Thoracic aorta (tissue), 2 donors: ENCODE measurements at regions not wholly inside any gene's neighbourhood (a gene's known extent, or its start where the extent isn't known, plus 50 kb on each side); places are given as distances from the start of the nearest gene placed in this dataset.

Experiments
- ATAC-seq: fragments of 150-250 bp; one replicate; pipeline ENCODE4 v1.8.0; 2017; ENCODE audit warnings: low read depth; ENCODE audit not compliant: insufficient number of reproducible peaks, low FRiP score
- DNase-seq: peaks from one replicate; pipeline ENCODE4 v3.0.0-alpha.2; 2020; ENCODE audit warnings: low spot score
- H3K27ac ChIP-seq, 2 donors: fragments of 200-600 bp; sonication (generic); 1 replicate in 1 of 2; 2 replicates in 1 of 2; pipeline ENCODE4 v1.5.1; 2016; ENCODE audit warnings: mild to moderate bottlenecking in 2 of 2, moderate library complexity in 2 of 2
- H3K27me3 ChIP-seq: fragments of 200-600 bp; sonication (generic); replicated peaks from 2 replicates; pipeline ENCODE4 v1.6.0; 2016; ENCODE audit warnings: mild to moderate bottlenecking; ENCODE audit not compliant: insufficient read depth
- H3K36me3 ChIP-seq: fragments of 200-600 bp; sonication (generic); one replicate; pipeline ENCODE4 v1.5.1; 2016
- H3K4me1 ChIP-seq, 2 donors: fragments of 200-600 bp; sonication (generic); 1 replicate in 1 of 2; 2 replicates in 1 of 2; pipeline versions ENCODE4 v1.5.1 to v1.6.0; 2016; ENCODE audit warnings: low read depth in 2 of 2, mild to moderate bottlenecking in 1 of 2; ENCODE audit not compliant: control insufficient read depth in 1 of 2
- H3K4me3 ChIP-seq: fragments of 200-600 bp; sonication (generic); 2 replicates; pipeline ENCODE4 v1.5.1; 2016; ENCODE audit warnings: mild to moderate bottlenecking
- H3K9me3 ChIP-seq: fragments of 200-600 bp; sonication (generic); 2 replicates; pipeline ENCODE4 v1.5.1; 2016
- CTCF ChIP-seq: fragments of 200-600 bp; sonication (generic); IDR thresholded peaks from one replicate; pipeline ENCODE4 v1.5.1; 2019; ENCODE audit warnings: antibody characterized with exemption

- Histone ChIP-seq H3K36me3 (no peaks in the 10 kb centered on the region), H3K9me3 (no peaks in the 10 kb centered on the region), H3K27me3 (no peaks in the 10 kb centered on the region), H3K4me3 (no peak overlapping the region), H3K27ac (no peak overlapping the region), H3K4me1 (no peaks in the 10 kb centered on the region)
- DNase-seq (no peak), ATAC-seq (no peak)
- no peak for TF ChIP-seq CTCF
Observed at GRCh38 chr6:49088631-49089030, 374.4 kb downstream of the MMUT start.

- Histone ChIP-seq H3K27me3 (no peaks in the 10 kb centered on the region), H3K27ac (no peak overlapping the region), H3K4me3 (no peak overlapping the region), H3K9me3 (no peaks in the 10 kb centered on the region), H3K36me3 (no peaks in the 10 kb centered on the region), H3K4me1 (no peaks in the 10 kb centered on the region)
- ATAC-seq, result no peak
- no peak for TF ChIP-seq CTCF
- DNase-seq, result no peak
Observed at GRCh38 chr6:49087369-49087768, 375.7 kb downstream of the MMUT start.

- ATAC-seq, result no peak
Observed at GRCh38 chr6:49082611-49083010, 380.4 kb downstream of the MMUT start.

GRCh38 chr6:49072885-49073620 is 390.0 kb downstream of the MMUT start:
- no peaks in the 10 kb centered on the region for H3K27me3 ChIP-seq
- no peaks in the 10 kb centered on the region for H3K9me3 ChIP-seq
- H3K4me3 ChIP-seq, result no peak overlapping the region
- H3K27ac ChIP-seq, result no peak overlapping the region
- H3K4me1 ChIP-seq, result no peaks in the 10 kb centered on the region
- ATAC-seq (no peak), DNase-seq (no peak)
- H3K36me3 ChIP-seq, result no peaks in the 10 kb centered on the region
- no peak for TF ChIP-seq CTCF

More at GRCh38 chr6:49082611-49083010, 380.4 kb downstream of the MMUT start:
- Histone ChIP-seq H3K27me3 (no peaks in the 10 kb centered on the region), H3K36me3 (no peaks in the 10 kb centered on the region), H3K4me3 (no peak overlapping the region), H3K9me3 (no peaks in the 10 kb centered on the region), H3K4me1 (no peaks in the 10 kb centered on the region), H3K27ac (no peak overlapping the region)
- TF ChIP-seq CTCF, result no peak
- DNase-seq, result no peak

- no peak for ATAC-seq
- no peaks in the 10 kb centered on the region for H3K27me3 ChIP-seq
- H3K4me1 ChIP-seq, result no peaks in the 10 kb centered on the region
Observed at GRCh38 chr6:49072146-49072545, 390.9 kb downstream of the MMUT start.

More at GRCh38 chr6:49072146-49072545, 390.9 kb downstream of the MMUT start:
- Histone ChIP-seq H3K36me3 (no peaks in the 10 kb centered on the region), H3K9me3 (no peaks in the 10 kb centered on the region), H3K27ac (no peak overlapping the region), H3K4me3 (no peak overlapping the region)
- TF ChIP-seq CTCF, result no peak
- DNase-seq, result no peak
